ENCODE measurements at regions not wholly inside any gene's neighbourhood (a gene's known extent, or its start where the extent isn't known, plus 50 kb on each side); places are given as distances from the start of the nearest gene placed in this dataset.

DNA sequence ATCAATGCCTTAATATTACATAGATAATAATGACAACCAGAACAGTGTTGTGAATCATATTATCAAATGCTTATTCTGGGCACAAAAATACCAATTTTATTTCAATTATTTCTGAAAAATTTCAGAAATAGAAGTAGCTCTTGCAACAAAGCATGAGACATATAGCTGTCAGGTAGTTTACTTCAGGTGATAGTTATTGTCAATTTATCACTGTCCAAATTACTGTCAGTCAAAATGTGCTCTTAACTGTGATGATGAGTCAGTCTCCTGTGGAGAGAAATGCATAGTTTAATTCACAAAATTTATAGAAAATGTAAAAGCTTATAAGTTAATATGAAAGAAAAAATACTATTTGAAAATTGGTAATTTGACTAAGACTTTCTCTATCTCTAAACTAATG is 1078.4 kb upstream of the GBE1 start:
- Histone ChIP-seq H3K9ac (ENCODE audit: insufficient read depth in 1 of 2, low read depth in 2 of 2, low read length in 2 of 2) (no peak overlapping the region), H3K27ac (ENCODE audit: extremely low read depth, low read depth, low read length) (no peak overlapping the region), H3K4me1 (replicated peaks in 1 of 2; ENCODE audit: control insufficient read depth in 2 of 2, insufficient read depth in 2 of 2, low read length in 2 of 2) (no peaks in the 10 kb centered on the region), H3K79me2 (ENCODE audit: control insufficient read depth, insufficient read depth, low read length) (no peaks in the 10 kb centered on the region), H3K27me3 (ENCODE audit: control insufficient read depth in 2 of 2, insufficient read depth in 2 of 2, low read length in 2 of 2) (no peaks in the 10 kb centered on the region), H3K4me3 (no peak overlapping the region), H3K4me2 (ENCODE audit: insufficient read depth, low read length) (no peak overlapping the region), H3K9me3 (replicated peaks; ENCODE audit: control insufficient read depth, insufficient read depth, low read depth, low read length) (no peaks in the 10 kb centered on the region), H4K20me1 (replicated peaks; ENCODE audit: control insufficient read depth, insufficient read depth, low read length) (no peaks in the 10 kb centered on the region), H3K9me1 (ENCODE audit: control insufficient read depth, insufficient read depth, low read length) (no peaks in the 10 kb centered on the region), H2AFZ (ENCODE audit: low read depth, low read length) (no peak overlapping the region), H3K36me3 (ENCODE audit: control insufficient read depth, insufficient read depth, low read length) (no peaks in the 10 kb centered on the region)
- no TSS peak for BruUV-seq (replicated peaks)
- in situ Hi-C loops (cut with MboI), result no loop called here
- DNase-seq (ENCODE audit: extremely low read depth in 1 of 4, low spot score in 3 of 4), result no peak
- no peak for FAIRE-seq
- intact Hi-C loops (cut with micrococcal nuclease), result no loop called here
- POLR2A ChIA-PET, result no interaction called here
- TF ChIP-seq HNRNPH1 (optimal IDR thresholded peaks at IDR 0.05; ENCODE audit: low read depth, low read length), result no peak
- no peak for TF ChIP-seq FOXJ3 (CRISPR knock-in tag; IDR thresholded peaks at IDR 0.05)
- no peak for TF ChIP-seq ZNF143 (CRISPR knock-in tag; IDR thresholded peaks at IDR 0.05)
- no peak for TF ChIP-seq YY1 (IDR thresholded peaks at IDR 0.05; ENCODE audit: borderline replicate concordance in 1 of 3, control insufficient read depth in 1 of 3, extremely low read depth in 1 of 3, insufficient read depth in 3 of 3, insufficient read length in 1 of 3, insufficient replicate concordance in 2 of 3, low read depth in 1 of 3, low read length in 2 of 3)
- no peak for TF ChIP-seq RFX5 (IDR thresholded peaks at IDR 0.05; ENCODE audit: low read depth, low read length)
- TF ChIP-seq TAF7 (tag; IDR thresholded peaks at IDR 0.05), result no peak
- CTCF ChIA-PET (ENCODE audit: low intra/inter-chr PET ratio), result no interaction called here
- ATAC-seq, result no peak

DNA sequence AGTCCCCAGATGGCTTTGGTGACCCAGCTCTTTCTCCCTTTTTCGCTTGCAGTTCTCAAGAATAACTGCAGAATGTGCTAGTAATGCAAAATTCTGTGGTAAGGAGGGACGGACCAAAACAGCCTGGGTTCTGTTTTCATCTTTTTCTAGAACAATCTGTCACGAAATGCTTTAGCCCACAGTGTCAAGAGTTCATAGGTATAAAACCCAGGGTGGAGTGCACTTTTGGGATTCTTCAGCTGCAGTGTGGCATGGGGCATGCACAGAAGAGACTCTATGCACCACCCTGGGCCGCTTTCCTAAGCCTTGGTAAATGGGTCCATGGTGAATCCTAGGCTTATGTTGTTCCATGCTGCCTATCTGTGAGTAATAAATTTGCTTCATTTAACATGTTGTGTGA is 1072.7 kb upstream of the GBE1 start:
- Histone ChIP-seq H3K4me3 (no peak overlapping the region), H3K27me3 (ENCODE audit: control insufficient read depth in 2 of 2, insufficient read depth in 2 of 2, low read length in 2 of 2) (no peaks in the 10 kb centered on the region), H3K36me3 (ENCODE audit: control insufficient read depth, insufficient read depth, low read length) (no peaks in the 10 kb centered on the region), H3K9me1 (ENCODE audit: control insufficient read depth, insufficient read depth, low read length) (no peaks in the 10 kb centered on the region), H3K27ac (ENCODE audit: extremely low read depth, low read depth, low read length) (no peak overlapping the region), H3K9ac (ENCODE audit: insufficient read depth in 1 of 2, low read depth in 2 of 2, low read length in 2 of 2) (no peak overlapping the region), H3K9me3 (replicated peaks; ENCODE audit: control insufficient read depth, insufficient read depth, low read depth, low read length) (no peaks in the 10 kb centered on the region), H3K4me1 (replicated peaks in 1 of 2; ENCODE audit: control insufficient read depth in 2 of 2, insufficient read depth in 2 of 2, low read length in 2 of 2) (no peaks in the 10 kb centered on the region), H3K4me2 (ENCODE audit: insufficient read depth, low read length) (no peak overlapping the region), H4K20me1 (replicated peaks; ENCODE audit: control insufficient read depth, insufficient read depth, low read length) (no peaks in the 10 kb centered on the region), H2AFZ (ENCODE audit: low read depth, low read length) (no peak overlapping the region), H3K79me2 (ENCODE audit: control insufficient read depth, insufficient read depth, low read length) (no peaks in the 10 kb centered on the region)
- WGBS (ENCODE audit: insufficient coverage, low coverage, missing lambda C conversion rate), result 0% methylated on average over 4 of the region's 4 CpGs
- FAIRE-seq (no peak), ATAC-seq (no peak), DNase-seq (ENCODE audit: extremely low read depth in 1 of 4, low spot score in 3 of 4) (no peak)
- in situ Hi-C loops (cut with MboI) (no loop called here), intact Hi-C loops (cut with micrococcal nuclease) (no loop called here)
- ChIA-PET POLR2A (no interaction called here), CTCF (ENCODE audit: low intra/inter-chr PET ratio) (no interaction called here)
- no TSS peak for BruUV-seq (replicated peaks)
- no peak for TF ChIP-seq POU5F1 (IDR thresholded peaks at IDR 0.05; ENCODE audit: borderline replicate concordance, low read depth, low read length, partially characterized antibody)
- no peak for TF ChIP-seq SREBF1 (IDR thresholded peaks at IDR 0.05; ENCODE audit: borderline replicate concordance, low read depth, low read length)
- no peak for TF ChIP-seq TFE3 (CRISPR knock-in tag; IDR thresholded peaks at IDR 0.05)
- no peak for TF ChIP-seq TEAD2 (tag; IDR thresholded peaks at IDR 0.05)
- no peak for TF ChIP-seq MLLT1 (IDR thresholded peaks at IDR 0.05)
- no peak for TF ChIP-seq ETV1 (tag; conservative IDR thresholded peaks at IDR 0.05; ENCODE audit: low read depth)
- no peak for TF ChIP-seq KDM2B (CRISPR knock-in tag; IDR thresholded peaks at IDR 0.05)
